SK-N-SH treated with all-trans-retinoic acid at 6 μM for 48 hours (cell line): ENCODE measurements at regions not wholly inside any gene's neighbourhood (a gene's known extent, or its start where the extent isn't known, plus 50 kb on each side); places are given as distances from the start of the nearest gene placed in this dataset.

Experiments used
- ATAC-seq: fragments of 200-7000 bp; cut with Tn5 transposase; 3 replicates; pipeline ENCODE4 v1.9.1; 2020; ENCODE audit warnings: mild to moderate bottlenecking, moderate library complexity
- ARNTL ChIP-seq: fragments of 450-650 bp; formaldehyde crosslinking; IDR thresholded peaks from 2 replicates; pipeline ENCODE4 v1.5.0; 2020; ENCODE audit warnings: low read depth, mild to moderate bottlenecking, moderate library complexity, borderline replicate concordance
- BACH2 ChIP-seq: fragments of 250-450 bp; sonication (Bioruptor Pico); IDR thresholded peaks from 2 replicates; pipeline ENCODE4 v1.9.0; 2021; ENCODE audit warnings: mild to moderate bottlenecking, borderline replicate concordance
- CREB5 ChIP-seq: fragments of 250-450 bp; sonication (Bioruptor Pico); IDR thresholded peaks from 2 replicates; pipeline ENCODE4 v1.5.1; 2020; ENCODE audit warnings: low read depth, mild to moderate bottlenecking, moderate library complexity
- CSDC2 ChIP-seq: fragments of 250-450 bp; sonication (Bioruptor Pico); IDR thresholded peaks from 2 replicates; pipeline ENCODE4 v1.5.0; 2020; ENCODE audit warnings: mild to moderate bottlenecking, moderate library complexity
- CSRNP3 ChIP-seq: fragments of 250-450 bp; sonication (Bioruptor Pico); IDR thresholded peaks from 2 replicates; pipeline ENCODE4 v1.5.1; 2021; ENCODE audit warnings: mild to moderate bottlenecking, moderate library complexity
- ESRRG ChIP-seq: fragments of 250-450 bp; sonication (Bioruptor Pico); IDR thresholded peaks from 2 replicates; pipeline ENCODE4 v1.6.1; 2021; ENCODE audit warnings: mild to moderate bottlenecking
- GLIS3 ChIP-seq: fragments of 250-450 bp; sonication (Bioruptor Pico); IDR thresholded peaks from 2 replicates; pipeline ENCODE4 v1.5.0; 2020; ENCODE audit warnings: mild to moderate bottlenecking, moderate library complexity
- ISL1 ChIP-seq: fragments of 250-450 bp; sonication (Bioruptor Pico); IDR thresholded peaks from 2 replicates; pipeline ENCODE4 v2.1.2; 2022; ENCODE audit warnings: mild to moderate bottlenecking, moderate library complexity
- OSR1 ChIP-seq: fragments of 250-450 bp; sonication (Bioruptor Pico); IDR thresholded peaks from 2 replicates; pipeline ENCODE4 v1.8.0; 2022; ENCODE audit warnings: moderate library complexity, mild to moderate bottlenecking, inconsistent platforms
- PATZ1 ChIP-seq: fragments of 250-450 bp; sonication (Bioruptor Pico); IDR thresholded peaks from 2 replicates; pipeline ENCODE4 v1.8.0; 2020; ENCODE audit warnings: mild to moderate bottlenecking, moderate library complexity, borderline replicate concordance
- POU6F1 ChIP-seq: fragments of 250-450 bp; sonication (Bioruptor Pico); IDR thresholded peaks from 2 replicates; pipeline ENCODE4 v1.8.0; 2021; ENCODE audit warnings: low read depth, mild to moderate bottlenecking, moderate library complexity, borderline replicate concordance
- PPARA ChIP-seq: fragments of 250-450 bp; sonication (Bioruptor Pico); IDR thresholded peaks from 2 replicates; pipeline ENCODE4 v1.5.0; 2020; ENCODE audit warnings: mild to moderate bottlenecking, borderline replicate concordance
- RARB ChIP-seq: fragments of 250-450 bp; sonication (Bioruptor Pico); IDR thresholded peaks from 2 replicates; pipeline ENCODE4 v1.8.0; 2021; ENCODE audit warnings: mild to moderate bottlenecking, moderate library complexity
- TCF4 ChIP-seq: fragments of 250-450 bp; sonication (Bioruptor Pico); IDR thresholded peaks from 2 replicates; pipeline ENCODE4 v1.8.0; 2021; ENCODE audit warnings: mild to moderate bottlenecking, moderate library complexity, borderline replicate concordance
- TOX ChIP-seq: fragments of 250-450 bp; sonication (Bioruptor Pico); IDR thresholded peaks from 2 replicates; pipeline ENCODE4 v1.8.0; 2021; ENCODE audit warnings: mild to moderate bottlenecking, moderate library complexity, borderline replicate concordance
- TSHZ2 ChIP-seq: fragments of 250-450 bp; sonication (Bioruptor Pico); IDR thresholded peaks from 2 replicates; pipeline ENCODE4 v1.5.0; 2020; ENCODE audit warnings: mild to moderate bottlenecking, moderate library complexity
- ZC3H10 ChIP-seq: fragments of 250-450 bp; sonication (Bioruptor Pico); IDR thresholded peaks from 2 replicates; pipeline ENCODE4 v1.5.1; 2021; ENCODE audit warnings: mild to moderate bottlenecking, moderate library complexity
- ZFP3 ChIP-seq: fragments of 250-450 bp; sonication (Bioruptor Pico); IDR thresholded peaks from 2 replicates; pipeline ENCODE4 v1.5.0; 2020; ENCODE audit warnings: mild to moderate bottlenecking, moderate library complexity
- ZFP30 ChIP-seq: fragments of 450-650 bp; formaldehyde crosslinking; IDR thresholded peaks from 2 replicates; pipeline ENCODE4 v1.5.0; 2022; ENCODE audit warnings: mild to moderate bottlenecking, moderate library complexity
- ZNF565 ChIP-seq: fragments of 450-650 bp; formaldehyde crosslinking; conservative IDR thresholded peaks from 2 replicates; pipeline ENCODE4 v1.5.0; 2020; ENCODE audit warnings: low read depth, mild to moderate bottlenecking, moderate library complexity
- ZNF70 ChIP-seq: fragments of 450-650 bp; formaldehyde crosslinking; IDR thresholded peaks from 2 replicates; pipeline ENCODE4 v1.5.0; 2020; ENCODE audit warnings: mild to moderate bottlenecking, moderate library complexity
- ZNF8 ChIP-seq: fragments of 450-650 bp; formaldehyde crosslinking; IDR thresholded peaks from 2 replicates; pipeline ENCODE4 v1.5.0; 2020; ENCODE audit warnings: mild to moderate bottlenecking, moderate library complexity

GRCh38 chr3:150183678-150184425, 213.2 kb upstream of the PFN2 start:
- ATAC-seq: peak; percentile 95
- no peak for TF ChIP-seq POU6F1 (CRISPR knock-in tag)
- no peak for TF ChIP-seq OSR1 (CRISPR knock-in tag)
- no peak for TF ChIP-seq ARNTL
- no peak for TF ChIP-seq ZNF565 (CRISPR knock-in tag)
- no peak for TF ChIP-seq TOX (CRISPR knock-in tag)
- TF ChIP-seq PATZ1 (CRISPR knock-in tag): no peak
- TF ChIP-seq CREB5 (CRISPR knock-in tag): no peak
- TF ChIP-seq ESRRG (CRISPR knock-in tag): no peak
- TF ChIP-seq PPARA: no peak
- TF ChIP-seq RARB: no peak
- TF ChIP-seq ZC3H10: no peak
- TF ChIP-seq ZFP30: no peak
- TF ChIP-seq TSHZ2 (CRISPR knock-in tag): no peak
- no peak for TF ChIP-seq CSDC2 (CRISPR knock-in tag)
- no peak for TF ChIP-seq ISL1 (CRISPR knock-in tag)
- TF ChIP-seq, all 23 proteins: peak for 0

- peak; percentile 78 for ATAC-seq
- TF ChIP-seq TCF4 (CRISPR knock-in tag) (no peak), CREB5 (CRISPR knock-in tag) (no peak), GLIS3 (CRISPR knock-in tag) (no peak), BACH2 (no peak), ZFP30 (no peak), CSRNP3 (CRISPR knock-in tag) (no peak), ZNF565 (CRISPR knock-in tag) (no peak), ARNTL (no peak), TSHZ2 (CRISPR knock-in tag) (no peak), ESRRG (CRISPR knock-in tag) (no peak), ZNF70 (no peak), RARB (no peak), TOX (CRISPR knock-in tag) (peak; percentile 35; the same call in 1 of the 2 replicates), ZC3H10 (no peak), PPARA (no peak), POU6F1 (CRISPR knock-in tag) (no peak), ISL1 (CRISPR knock-in tag) (peak; percentile 84), ZFP3 (CRISPR knock-in tag) (no peak), OSR1 (CRISPR knock-in tag) (no peak), ZNF8 (CRISPR knock-in tag) (no peak)
Measured at GRCh38 chr3:150180334-150180733, 209.6 kb upstream of the PFN2 start.
